Neural cell (in vitro differentiated cells): ENCODE measurements at regions not wholly inside any gene's neighbourhood (a gene's known extent, or its start where the extent isn't known, plus 50 kb on each side); places are given as distances from the start of the nearest gene placed in this dataset.

Experiments used
- H2AFZ ChIP-seq: fragments of 200-600, 300-800 bp; sonication (generic), shearing (Covaris generic); 2 replicates; pipeline ENCODE4 v1.6.0; 2014; ENCODE audit warnings: low read depth, mild to moderate bottlenecking, antibody characterized with exemption, low read length, moderate library complexity
- H3F3A ChIP-seq: fragments of 200-600 bp; shearing (Covaris generic); 2 replicates; pipeline ENCODE4 v1.6.1; 2016; ENCODE audit warnings: mild to moderate bottlenecking, moderate library complexity, mixed read lengths, antibody characterized with exemption, low read length; ENCODE audit not compliant: insufficient read depth, poor library complexity, severe bottlenecking
- H3K27ac ChIP-seq: fragments of 200-600, 300-800 bp; sonication (generic), shearing (Covaris generic); 2 replicates; pipeline ENCODE4 v1.5.1; 2014; ENCODE audit warnings: mild to moderate bottlenecking, low read length, moderate library complexity
- H3K27me3 ChIP-seq: fragments of 300-800, 200-600 bp; sonication (generic), shearing (Covaris generic); 2 replicates; pipeline ENCODE4 v1.6.0; 2014; ENCODE audit warnings: mild to moderate bottlenecking, low read depth, low read length, moderate library complexity; ENCODE audit not compliant: insufficient read depth
- H3K36me3 ChIP-seq: fragments of 300-800, 200-600 bp; sonication (generic), shearing (Covaris generic); 2 replicates; pipeline ENCODE4 v1.5.1; 2014; ENCODE audit warnings: mild to moderate bottlenecking, antibody characterized with exemption, low read length, moderate library complexity; ENCODE audit not compliant: insufficient read depth
- H3K4me2 ChIP-seq: fragments of 300-800, 200-600 bp; sonication (generic), shearing (Covaris generic); 2 replicates; pipeline ENCODE4 v1.6.0; 2014; ENCODE audit warnings: mild to moderate bottlenecking, low read length
- H3K4me3 ChIP-seq: fragments of 300-800, 200-600 bp; sonication (generic), shearing (Covaris generic); 2 replicates; pipeline ENCODE4 v1.5.1; 2014; ENCODE audit warnings: mild to moderate bottlenecking, low read length, moderate library complexity
- H3K79me2 ChIP-seq: fragments of 200-600 bp; shearing (Covaris generic); replicated peaks from 2 replicates; pipeline ENCODE4 v1.6.0; 2014; ENCODE audit warnings: mild to moderate bottlenecking, low read length, moderate library complexity; ENCODE audit not compliant: insufficient read depth
- H3K9ac ChIP-seq: fragments of 300-800, 200-600 bp; sonication (generic), shearing (Covaris generic); 2 replicates; pipeline ENCODE4 v1.6.1; 2016; ENCODE audit warnings: mild to moderate bottlenecking, low read length, mixed read lengths
- H3K9me2 ChIP-seq: fragments of 200-600 bp; shearing (Covaris generic); 2 replicates; pipeline ENCODE4 v1.6.1; 2016; ENCODE audit warnings: mild to moderate bottlenecking, low read length, mixed read lengths; ENCODE audit not compliant: insufficient read depth
- H3K9me3 ChIP-seq: fragments of 200-600, 300-800 bp; sonication (generic), shearing (Covaris generic); 2 replicates; pipeline ENCODE4 v1.6.1; 2016; ENCODE audit warnings: mild to moderate bottlenecking, mixed run types, low read length, moderate library complexity, mixed read lengths
- H4K20me1 ChIP-seq: fragments of 200-600 bp; shearing (Covaris generic); 2 replicates; pipeline ENCODE4 v1.6.1; 2016; ENCODE audit warnings: mild to moderate bottlenecking, mixed run types; ENCODE audit not compliant: insufficient read depth
- CTCF ChIP-seq: fragments of 450-650 bp; IDR thresholded peaks from 2 replicates; pipeline ENCODE4 v1.5.1; 2014; ENCODE audit warnings: antibody characterized with exemption, mild to moderate bottlenecking, moderate library complexity; ENCODE audit not compliant: poor library complexity, severe bottlenecking
- EP300 ChIP-seq: fragments of 450-650 bp; conservative IDR thresholded peaks from 2 replicates; pipeline ENCODE4 v1.6.1; 2014; ENCODE audit warnings: antibody characterized with exemption, mild to moderate bottlenecking, moderate library complexity; ENCODE audit not compliant: poor library complexity, severe bottlenecking
- EZH2 ChIP-seq: fragments of 200-600, 300-800 bp; shearing (Covaris generic), sonication (generic); IDR thresholded peaks from 2 replicates; pipeline ENCODE4 v1.6.1; 2014; ENCODE audit warnings: antibody characterized with exemption, low read length, borderline replicate concordance, mild to moderate bottlenecking; ENCODE audit not compliant: insufficient read depth, poor library complexity, severe bottlenecking
- MXI1 ChIP-seq: fragments of 450-650 bp; conservative IDR thresholded peaks from 2 replicates; pipeline ENCODE4 v1.6.1; 2014; ENCODE audit warnings: antibody characterized with exemption, mild to moderate bottlenecking; ENCODE audit not compliant: poor library complexity, severe bottlenecking
- POLR2AphosphoS5 ChIP-seq: IDR thresholded peaks from 2 replicates; pipeline ENCODE4 v1.6.1; 2012
- RAD21 ChIP-seq: fragments of 450-650 bp; conservative IDR thresholded peaks from 2 replicates; pipeline ENCODE4 v1.6.1; 2014; ENCODE audit warnings: antibody characterized with exemption, mild to moderate bottlenecking, moderate library complexity
- REST ChIP-seq: IDR thresholded peaks from 2 replicates; pipeline ENCODE4 v1.6.1; 2012; ENCODE audit warnings: borderline replicate concordance
- SMC3 ChIP-seq: fragments of 450-650 bp; conservative IDR thresholded peaks from 2 replicates; pipeline ENCODE4 v1.6.1; 2014; ENCODE audit warnings: antibody characterized with exemption, mild to moderate bottlenecking, moderate library complexity; ENCODE audit not compliant: poor library complexity
- TAF1 ChIP-seq: IDR thresholded peaks from 2 replicates; pipeline ENCODE4 v1.6.1; 2012; ENCODE audit warnings: low read depth

GRCh38 chr7:24378871-24379616 is 95.1 kb downstream of the NPY start:
- Histone ChIP-seq H3K9ac (no peak overlapping the region), H3F3A (no peaks in the 10 kb centered on the region), H3K36me3 (no peaks in the 10 kb centered on the region), H3K9me3 (no peaks in the 10 kb centered on the region), H3K27ac (no peak overlapping the region), H3K27me3 (no peaks in the 10 kb centered on the region), H2AFZ (no peak overlapping the region), H4K20me1 (no peaks in the 10 kb centered on the region), H3K79me2 (no peaks in the 10 kb centered on the region), H3K9me2 (no peaks in the 10 kb centered on the region), H3K4me2 (no peak overlapping the region), H3K4me3 (no peak overlapping the region)
- TF ChIP-seq MXI1 (no peak), EP300 (no peak), TAF1 (no peak), CTCF (no peak), RAD21 (no peak), POLR2AphosphoS5 (no peak), EZH2 (no peak), REST (no peak), SMC3 (no peak)

- Histone ChIP-seq H2AFZ (no peak overlapping the region), H3K27ac (no peak overlapping the region)
These were observed 98.0 kb downstream of the NPY start for GRCh38 chr7:24381894-24382505.

More at GRCh38 chr7:24381894-24382505, 98.0 kb downstream of the NPY start:
- H3F3A ChIP-seq: no peaks in the 10 kb centered on the region
- H3K4me2 ChIP-seq: no peak overlapping the region
- H3K79me2 ChIP-seq: no peaks in the 10 kb centered on the region
- H3K27me3 ChIP-seq: no peaks in the 10 kb centered on the region
- no peaks in the 10 kb centered on the region for H4K20me1 ChIP-seq
- H3K9me3 ChIP-seq: no peaks in the 10 kb centered on the region
- TF ChIP-seq EZH2 (no peak), SMC3 (peak; percentile 84), POLR2AphosphoS5 (no peak), RAD21 (peak; percentile 83), EP300 (no peak), CTCF (peak; percentile 77)
- H3K9ac ChIP-seq: no peak overlapping the region
- H3K9me2 ChIP-seq: no peaks in the 10 kb centered on the region
- no peaks in the 10 kb centered on the region for H3K36me3 ChIP-seq
- no peak overlapping the region for H3K4me3 ChIP-seq
